ENCODE measurements at regions not wholly inside any gene's neighbourhood (a gene's known extent, or its start where the extent isn't known, plus 50 kb on each side); places are given as distances from the start of the nearest gene placed in this dataset.

DNA sequence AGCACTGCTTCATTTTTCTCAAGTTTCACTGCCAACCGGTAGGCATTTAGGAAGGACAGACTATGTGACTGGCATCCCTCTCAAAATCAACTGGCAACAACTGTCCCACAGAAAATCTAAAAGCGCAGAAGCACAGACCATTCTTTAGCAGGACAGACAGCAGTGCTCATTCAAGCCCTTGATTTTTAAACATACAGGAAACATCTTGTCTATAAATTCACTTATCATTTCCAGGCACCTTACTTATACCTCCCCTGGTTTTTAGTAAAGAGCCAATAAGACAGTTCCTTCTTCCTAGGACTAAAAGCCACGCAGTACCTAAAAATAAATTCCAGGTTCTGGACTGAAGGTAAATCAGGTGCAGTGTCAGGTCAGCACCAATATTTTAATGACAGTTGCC lies 343.2 kb upstream of the WWC1 start:
- Histone ChIP-seq H3K9ac (ENCODE audit: insufficient read length) (no peak overlapping the region), H3K9me3 (ENCODE audit: low read depth, low read length) (no peaks in the 10 kb centered on the region), H3K36me3 (ENCODE audit: insufficient read depth, low read length) (peaks cover 4% of the 10 kb centered on the region; the same call in 1 of the 2 replicates), H3K27ac (no peak overlapping the region), H3K4me3 (no peak overlapping the region)
- no peak for DNase-seq (ENCODE audit: low read depth, low spot score)
- TF ChIP-seq FOXP2 (optimal IDR thresholded peaks at IDR 0.05; ENCODE audit: control extremely low read depth, extremely low read length, insufficient read depth), result no peak
- TF ChIP-seq POLR2AphosphoS5 (IDR thresholded peaks at IDR 0.05; ENCODE audit: borderline replicate concordance, low read depth, low read length), result no peak
- TF ChIP-seq EZH2 (IDR thresholded peaks at IDR 0.05), result no peak

DNA sequence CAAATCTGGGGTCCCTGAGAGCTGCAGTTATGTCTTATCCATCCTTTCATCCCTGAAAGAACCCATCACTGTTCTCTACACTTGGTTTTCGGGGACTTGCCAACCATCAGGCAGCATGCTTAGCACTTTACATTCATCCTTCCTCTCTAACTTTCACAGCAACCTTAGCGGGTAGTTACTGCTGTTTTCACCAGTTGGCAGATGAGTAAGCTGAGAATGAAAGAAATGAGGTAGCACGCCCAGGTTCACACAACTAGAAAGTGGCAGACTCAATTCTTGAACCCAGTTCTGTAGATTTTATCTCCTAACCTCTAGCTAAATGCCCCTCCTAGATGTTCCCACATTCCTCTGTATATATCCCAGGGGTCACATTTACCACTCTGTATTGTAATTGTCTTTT lies 342.0 kb upstream of the WWC1 start:
- TF ChIP-seq FOXP2 (optimal IDR thresholded peaks at IDR 0.05; ENCODE audit: control extremely low read depth, extremely low read length, insufficient read depth) (no peak), EZH2 (IDR thresholded peaks at IDR 0.05) (no peak), POLR2AphosphoS5 (IDR thresholded peaks at IDR 0.05; ENCODE audit: borderline replicate concordance, low read depth, low read length) (no peak)
- Histone ChIP-seq H3K27ac (no peak overlapping the region), H3K9me3 (ENCODE audit: low read depth, low read length) (no peaks in the 10 kb centered on the region), H3K4me3 (no peak overlapping the region), H3K36me3 (ENCODE audit: insufficient read depth, low read length) (peaks cover 7% of the 10 kb centered on the region), H3K9ac (ENCODE audit: insufficient read length) (no peak overlapping the region)
- DNase-seq (ENCODE audit: low read depth, low spot score), result no peak

DNA sequence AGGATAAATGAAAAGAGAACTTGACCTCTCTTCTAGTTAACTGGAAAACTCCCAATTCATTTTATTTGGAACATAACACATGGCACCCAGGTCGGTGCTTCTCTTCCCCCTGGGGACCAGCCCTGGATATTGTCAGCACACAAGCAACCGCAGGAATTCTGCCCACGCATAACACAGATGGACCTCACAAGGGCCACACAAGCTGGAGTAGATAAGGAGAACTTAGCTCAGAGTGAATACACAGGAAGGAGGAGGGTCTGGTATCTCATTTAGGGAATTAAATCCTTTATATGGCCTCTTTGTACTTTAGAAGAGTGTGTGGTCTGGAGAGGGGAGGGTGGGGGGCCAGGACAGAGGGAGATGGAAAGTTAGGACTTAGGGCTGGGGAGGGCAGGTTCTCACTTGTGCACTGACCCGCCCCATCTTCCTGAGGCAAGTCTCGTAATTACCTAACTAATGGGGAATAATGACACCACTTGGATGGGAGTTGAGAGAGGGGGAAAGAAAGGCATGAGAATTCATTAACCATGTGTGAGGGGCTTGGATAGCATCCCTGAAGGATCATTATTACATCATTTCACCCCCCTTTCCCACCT lies 341.2 kb upstream of the WWC1 start:
- H3K36me3 ChIP-seq (ENCODE audit: insufficient read depth, low read length), result peaks cover 7% of the 10 kb centered on the region
- no peak overlapping the region for H3K9ac ChIP-seq (ENCODE audit: insufficient read length)
- no peak for DNase-seq (ENCODE audit: low read depth, low spot score)
- TF ChIP-seq FOXP2 (optimal IDR thresholded peaks at IDR 0.05; ENCODE audit: control extremely low read depth, extremely low read length, insufficient read depth), result no peak
- TF ChIP-seq EZH2 (IDR thresholded peaks at IDR 0.05), result no peak
- TF ChIP-seq POLR2AphosphoS5 (IDR thresholded peaks at IDR 0.05; ENCODE audit: borderline replicate concordance, low read depth, low read length), result no peak
- H3K9me3 ChIP-seq (ENCODE audit: low read depth, low read length), result no peaks in the 10 kb centered on the region
- H3K27ac ChIP-seq, result no peak overlapping the region
- no peak overlapping the region for H3K4me3 ChIP-seq

DNA sequence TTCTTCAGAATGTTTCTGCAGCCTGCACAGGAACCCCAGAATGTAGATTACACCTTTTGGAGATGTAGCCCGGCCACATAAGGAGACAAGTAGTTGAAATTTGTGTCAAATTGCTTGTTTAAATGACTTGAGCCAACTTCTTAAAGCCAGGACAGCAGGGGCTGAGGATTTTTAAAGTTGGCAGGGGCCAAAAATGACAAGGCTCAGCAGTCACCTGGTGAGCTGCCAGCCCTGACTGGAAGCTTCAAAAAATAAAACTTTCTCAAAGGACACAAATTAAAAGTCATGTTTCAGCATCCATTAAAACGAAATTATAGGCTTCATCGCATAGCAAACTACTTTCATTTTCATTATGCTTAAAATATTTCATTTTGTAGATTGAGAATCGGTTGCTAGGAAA lies 340.3 kb upstream of the WWC1 start:
- DNase-seq (ENCODE audit: low read depth, low spot score), result no peak
- Histone ChIP-seq H3K36me3 (ENCODE audit: insufficient read depth, low read length) (peaks cover 7% of the 10 kb centered on the region), H3K9me3 (ENCODE audit: low read depth, low read length) (no peaks in the 10 kb centered on the region), H3K27ac (no peak overlapping the region), H3K9ac (ENCODE audit: insufficient read length) (no peak overlapping the region), H3K4me3 (no peak overlapping the region)
- no peak for TF ChIP-seq FOXP2 (optimal IDR thresholded peaks at IDR 0.05; ENCODE audit: control extremely low read depth, extremely low read length, insufficient read depth)
- TF ChIP-seq EZH2 (IDR thresholded peaks at IDR 0.05), result no peak

DNA sequence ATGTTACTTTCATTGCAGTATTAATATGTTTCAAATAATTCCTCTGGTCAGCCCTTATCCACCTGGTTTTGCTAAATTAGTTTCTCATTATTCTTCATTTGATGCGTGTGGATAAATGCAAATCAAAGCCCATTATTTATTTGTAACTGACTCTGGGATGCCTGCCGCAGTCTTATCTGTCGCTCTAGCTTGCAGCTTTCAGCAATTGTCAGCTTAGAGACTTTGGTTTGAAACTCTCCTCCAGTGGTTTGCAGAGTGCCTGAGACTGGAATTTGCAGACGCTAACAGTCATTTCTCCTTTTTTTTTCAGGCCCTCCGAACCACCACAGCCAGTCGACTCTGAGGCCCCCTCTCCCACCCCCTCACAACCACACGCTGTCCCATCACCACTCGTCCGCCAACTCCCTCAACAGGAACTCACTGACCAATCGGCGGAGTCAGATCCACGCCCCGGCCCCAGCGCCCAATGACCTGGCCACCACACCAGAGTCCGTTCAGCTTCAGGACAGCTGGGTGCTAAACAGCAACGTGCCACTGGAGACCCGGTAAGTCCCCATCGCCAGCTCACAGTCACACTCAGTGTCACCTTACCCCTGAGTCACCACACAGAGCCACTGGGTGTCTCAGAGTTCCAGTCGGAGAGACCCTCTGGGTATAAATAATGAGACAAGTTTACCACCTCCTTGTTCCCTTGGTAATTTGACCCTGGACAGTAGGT lies 339.0 kb upstream of the WWC1 start:
- DNase-seq (ENCODE audit: low read depth, low spot score), result no peak
- H3K4me3 ChIP-seq, result no peak overlapping the region
- no peak overlapping the region for H3K9ac ChIP-seq (ENCODE audit: insufficient read length)
- no peak for TF ChIP-seq EZH2 (IDR thresholded peaks at IDR 0.05)
- TF ChIP-seq POLR2AphosphoS5 (IDR thresholded peaks at IDR 0.05; ENCODE audit: borderline replicate concordance, low read depth, low read length), result no peak
- no peak for TF ChIP-seq FOXP2 (optimal IDR thresholded peaks at IDR 0.05; ENCODE audit: control extremely low read depth, extremely low read length, insufficient read depth)
- peaks cover 7% of the 10 kb centered on the region for H3K36me3 ChIP-seq (ENCODE audit: insufficient read depth, low read length)
- H3K27ac ChIP-seq, result no peak overlapping the region
- no peaks in the 10 kb centered on the region for H3K9me3 ChIP-seq (ENCODE audit: low read depth, low read length)

DNA sequence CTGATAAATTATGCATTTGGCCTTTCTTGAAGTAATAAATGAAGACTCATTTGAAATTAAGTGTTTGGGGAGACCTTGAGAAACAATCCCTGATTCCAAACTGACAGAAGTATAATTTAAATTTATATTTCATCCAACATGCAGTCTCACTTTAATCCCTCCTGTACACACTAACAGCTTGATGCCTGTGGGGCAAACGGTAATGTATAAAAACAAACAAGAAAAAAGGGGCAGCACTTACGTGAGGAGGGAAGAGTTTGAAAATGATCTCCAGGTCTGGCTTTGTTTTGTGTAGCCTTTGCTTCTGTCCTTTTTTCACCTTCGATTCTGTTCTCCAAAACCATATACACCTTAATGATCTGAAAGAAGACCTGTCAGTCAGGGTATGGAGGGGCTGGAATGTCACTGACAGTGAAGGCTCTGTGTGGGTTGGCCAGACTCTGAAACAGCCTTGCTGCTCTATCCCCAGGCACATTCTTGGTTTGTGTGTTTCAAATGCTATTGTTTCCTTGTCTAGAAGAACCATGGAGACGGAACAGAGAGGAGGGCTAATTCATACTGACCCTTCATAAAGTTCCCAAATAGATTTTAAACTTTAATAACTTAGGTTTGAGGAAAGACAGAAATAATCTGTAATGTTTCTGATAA lies 338.2 kb upstream of the WWC1 start:
- Histone ChIP-seq H3K9me3 (ENCODE audit: low read depth, low read length) (no peaks in the 10 kb centered on the region), H3K9ac (ENCODE audit: insufficient read length) (no peak overlapping the region), H3K36me3 (ENCODE audit: insufficient read depth, low read length) (peaks cover 7% of the 10 kb centered on the region), H3K4me3 (no peak overlapping the region), H3K27ac (no peak overlapping the region)
- TF ChIP-seq FOXP2 (optimal IDR thresholded peaks at IDR 0.05; ENCODE audit: control extremely low read depth, extremely low read length, insufficient read depth) (no peak), EZH2 (IDR thresholded peaks at IDR 0.05) (no peak), POLR2AphosphoS5 (IDR thresholded peaks at IDR 0.05; ENCODE audit: borderline replicate concordance, low read depth, low read length) (no peak)
- DNase-seq (ENCODE audit: low read depth, low spot score), result no peak

DNA sequence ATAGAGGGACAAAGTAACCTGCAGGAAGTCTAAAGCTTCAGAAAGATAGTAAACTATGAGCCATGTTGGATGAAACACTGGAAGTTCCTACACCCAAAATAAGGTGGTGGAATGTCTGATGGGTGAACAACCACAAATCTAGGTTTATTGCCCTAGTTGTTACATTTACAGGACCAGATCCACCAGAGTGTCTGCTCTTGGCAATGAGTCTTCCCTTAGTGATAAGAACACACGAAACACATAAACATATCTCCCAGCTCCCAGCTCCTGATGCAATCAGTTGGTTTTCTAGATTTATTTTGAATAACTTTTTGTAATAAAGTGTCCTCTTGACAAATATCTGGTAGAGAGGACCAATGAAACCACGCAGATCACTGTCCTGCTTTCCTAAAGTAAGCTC lies 329.7 kb upstream of the WWC1 start:
- H3K4me3 ChIP-seq, result no peak overlapping the region
- H3K27ac ChIP-seq, result no peak overlapping the region
- TF ChIP-seq POLR2AphosphoS5 (IDR thresholded peaks at IDR 0.05; ENCODE audit: borderline replicate concordance, low read depth, low read length) (no peak), EZH2 (IDR thresholded peaks at IDR 0.05) (no peak), FOXP2 (optimal IDR thresholded peaks at IDR 0.05; ENCODE audit: control extremely low read depth, extremely low read length, insufficient read depth) (no peak)
- no peaks in the 10 kb centered on the region for H3K9me3 ChIP-seq (ENCODE audit: low read depth, low read length)
- 0 out of 2 replicates have a peak, but pooled peaks cover 3% of the 10 kb centered on the region for H3K36me3 ChIP-seq (ENCODE audit: insufficient read depth, low read length)
- no peak for DNase-seq (ENCODE audit: low read depth, low spot score)
- H3K9ac ChIP-seq (ENCODE audit: insufficient read length), result no peak overlapping the region

DNA sequence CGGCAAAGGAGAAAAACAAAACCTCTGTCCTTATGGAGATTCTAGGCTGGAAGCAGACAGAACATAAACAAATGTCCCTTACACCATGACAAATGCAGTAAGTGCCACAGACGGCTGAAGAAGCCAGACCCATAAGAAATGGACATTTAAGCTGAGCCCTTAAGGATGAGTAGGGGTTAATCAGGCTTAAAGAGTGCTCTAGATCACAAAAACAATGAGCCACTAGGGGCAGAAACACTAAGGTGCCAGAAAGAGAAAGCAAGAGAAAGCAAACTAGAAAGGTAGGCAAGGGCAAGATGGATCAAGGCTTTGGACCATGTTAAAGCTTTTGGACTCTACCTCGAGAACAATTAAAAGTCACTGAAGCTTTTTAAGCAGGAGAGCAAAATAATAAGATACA lies 326.9 kb upstream of the WWC1 start:
- no peak overlapping the region for H3K27ac ChIP-seq
- H3K9me3 ChIP-seq (ENCODE audit: low read depth, low read length), result no peaks in the 10 kb centered on the region
- no peak for DNase-seq (ENCODE audit: low read depth, low spot score)
- no peak overlapping the region for H3K9ac ChIP-seq (ENCODE audit: insufficient read length)
- no peak for TF ChIP-seq POLR2AphosphoS5 (IDR thresholded peaks at IDR 0.05; ENCODE audit: borderline replicate concordance, low read depth, low read length)
- 0 out of 2 replicates have a peak, but pooled peaks cover 3% of the 10 kb centered on the region for H3K36me3 ChIP-seq (ENCODE audit: insufficient read depth, low read length)
- H3K4me3 ChIP-seq, result no peak overlapping the region
